Loucy (cell line): ENCODE measurements at regions not wholly inside any gene's neighbourhood (a gene's known extent, or its start where the extent isn't known, plus 50 kb on each side); places are given as distances from the start of the nearest gene placed in this dataset.

ENCODE experiments used
- EZH2phosphoT487 ChIP-seq: fragments of 200-600 bp; IDR thresholded peaks from 2 replicates; pipeline ENCODE4 v1.6.1; 2018; ENCODE audit warnings: antibody characterized with exemption, mild to moderate bottlenecking, moderate library complexity, borderline replicate concordance
- TF ChIP-seq, protein P1 (sequence below): fragments of 200-600 bp; sonication (generic); conservative IDR thresholded peaks from 2 replicates; pipeline ENCODE4 v1.5.1; 2014; ENCODE audit warnings: mild to moderate bottlenecking, antibody characterized with exemption, low read length

- TF ChIP-seq, protein P1, sequence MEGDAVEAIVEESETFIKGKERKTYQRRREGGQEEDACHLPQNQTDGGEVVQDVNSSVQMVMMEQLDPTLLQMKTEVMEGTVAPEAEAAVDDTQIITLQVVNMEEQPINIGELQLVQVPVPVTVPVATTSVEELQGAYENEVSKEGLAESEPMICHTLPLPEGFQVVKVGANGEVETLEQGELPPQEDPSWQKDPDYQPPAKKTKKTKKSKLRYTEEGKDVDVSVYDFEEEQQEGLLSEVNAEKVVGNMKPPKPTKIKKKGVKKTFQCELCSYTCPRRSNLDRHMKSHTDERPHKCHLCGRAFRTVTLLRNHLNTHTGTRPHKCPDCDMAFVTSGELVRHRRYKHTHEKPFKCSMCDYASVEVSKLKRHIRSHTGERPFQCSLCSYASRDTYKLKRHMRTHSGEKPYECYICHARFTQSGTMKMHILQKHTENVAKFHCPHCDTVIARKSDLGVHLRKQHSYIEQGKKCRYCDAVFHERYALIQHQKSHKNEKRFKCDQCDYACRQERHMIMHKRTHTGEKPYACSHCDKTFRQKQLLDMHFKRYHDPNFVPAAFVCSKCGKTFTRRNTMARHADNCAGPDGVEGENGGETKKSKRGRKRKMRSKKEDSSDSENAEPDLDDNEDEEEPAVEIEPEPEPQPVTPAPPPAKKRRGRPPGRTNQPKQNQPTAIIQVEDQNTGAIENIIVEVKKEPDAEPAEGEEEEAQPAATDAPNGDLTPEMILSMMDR = no peak
- TF ChIP-seq EZH2phosphoT487 = no peak
These were observed 60.1 kb downstream of the FSCB start for GRCh38 chr14:44446965-44447364.
